Endothelial cell of umbilical vein (primary cell): ENCODE measurements at regions not wholly inside any gene's neighbourhood (a gene's known extent, or its start where the extent isn't known, plus 50 kb on each side); places are given as distances from the start of the nearest gene placed in this dataset.

Source experiments
- EZH2 ChIP-seq: IDR thresholded peaks from 2 replicates; pipeline ENCODE4 v1.6.1; 2012; ENCODE audit warnings: borderline replicate concordance, low read depth, mild to moderate bottlenecking, moderate library complexity, low read length, inconsistent platforms; ENCODE audit not compliant: severe bottlenecking
- GATA2 ChIP-seq: IDR thresholded peaks from 2 replicates; pipeline ENCODE4 v1.7.0; 2011; ENCODE audit warnings: low read depth, mild to moderate bottlenecking, moderate library complexity, mixed read lengths, low read length; ENCODE audit not compliant: insufficient read length, insufficient read depth
- JUN ChIP-seq: IDR thresholded peaks from 2 replicates; pipeline ENCODE4 v1.6.1; 2011; ENCODE audit warnings: borderline replicate concordance, low read depth; ENCODE audit not compliant: insufficient read length, insufficient read depth
- MYC ChIP-seq: IDR thresholded peaks from one replicate; pipeline ENCODE4 v1.6.1; 2011; ENCODE audit warnings: mild to moderate bottlenecking, low read depth, low read length
- POLR2A ChIP-seq: IDR thresholded peaks from 2 replicates; pipeline ENCODE4 v1.6.1; 2012; ENCODE audit warnings: low read depth, mild to moderate bottlenecking, control low read depth, low read length
- POLR2AphosphoS5 ChIP-seq: IDR thresholded peaks from 2 replicates; pipeline ENCODE4 v1.6.1; 2012; ENCODE audit warnings: low read depth, mild to moderate bottlenecking, control low read depth, low read length, moderate library complexity; ENCODE audit not compliant: insufficient read depth
- TF ChIP-seq, protein P1 (sequence below), 2 donors: IDR thresholded peaks; 1 replicate in 1 of 2; 2 replicates in 1 of 2; pipeline ENCODE4 v1.5.1; 2011; ENCODE audit warnings: low read length in 2 of 2, mild to moderate bottlenecking in 2 of 2, moderate library complexity in 2 of 2, control low read depth in 1 of 2, inconsistent platforms in 1 of 2, low read depth in 1 of 2; ENCODE audit not compliant: insufficient read depth in 1 of 2; ENCODE audit errors: extremely low read depth in 1 of 2
- TF ChIP-seq, protein P2 (sequence below): IDR thresholded peaks from 2 replicates; pipeline ENCODE4 v1.6.1; 2011; ENCODE audit not compliant: insufficient read depth, insufficient read length

DNA sequence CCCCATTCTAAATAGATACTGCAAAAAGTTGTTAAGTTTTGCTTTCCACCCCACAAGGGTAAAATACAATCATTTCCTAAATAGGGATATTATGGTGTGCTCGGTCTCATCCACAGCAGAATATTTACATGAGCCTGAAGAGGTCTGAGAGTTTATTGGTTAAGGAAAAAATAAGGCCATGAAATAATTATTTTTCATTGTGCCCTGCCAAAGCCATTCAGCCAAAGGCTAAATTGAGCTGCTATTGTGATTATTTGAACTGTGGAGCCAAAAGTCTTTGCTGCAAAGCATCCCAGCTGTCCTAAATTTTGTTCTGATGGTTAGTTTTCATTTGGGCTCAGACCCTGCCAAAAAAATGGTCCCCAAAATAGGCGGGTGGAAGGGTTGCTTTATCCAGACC lies 298.7 kb upstream of the ESRRG start:
- TF ChIP-seq JUN (no peak), EZH2 (no peak), POLR2A (no peak), POLR2AphosphoS5 (no peak), MYC (no peak), GATA2 (no peak)
- TF ChIP-seq, protein P1, sequence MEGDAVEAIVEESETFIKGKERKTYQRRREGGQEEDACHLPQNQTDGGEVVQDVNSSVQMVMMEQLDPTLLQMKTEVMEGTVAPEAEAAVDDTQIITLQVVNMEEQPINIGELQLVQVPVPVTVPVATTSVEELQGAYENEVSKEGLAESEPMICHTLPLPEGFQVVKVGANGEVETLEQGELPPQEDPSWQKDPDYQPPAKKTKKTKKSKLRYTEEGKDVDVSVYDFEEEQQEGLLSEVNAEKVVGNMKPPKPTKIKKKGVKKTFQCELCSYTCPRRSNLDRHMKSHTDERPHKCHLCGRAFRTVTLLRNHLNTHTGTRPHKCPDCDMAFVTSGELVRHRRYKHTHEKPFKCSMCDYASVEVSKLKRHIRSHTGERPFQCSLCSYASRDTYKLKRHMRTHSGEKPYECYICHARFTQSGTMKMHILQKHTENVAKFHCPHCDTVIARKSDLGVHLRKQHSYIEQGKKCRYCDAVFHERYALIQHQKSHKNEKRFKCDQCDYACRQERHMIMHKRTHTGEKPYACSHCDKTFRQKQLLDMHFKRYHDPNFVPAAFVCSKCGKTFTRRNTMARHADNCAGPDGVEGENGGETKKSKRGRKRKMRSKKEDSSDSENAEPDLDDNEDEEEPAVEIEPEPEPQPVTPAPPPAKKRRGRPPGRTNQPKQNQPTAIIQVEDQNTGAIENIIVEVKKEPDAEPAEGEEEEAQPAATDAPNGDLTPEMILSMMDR (IDR thresholded peaks at IDR 0.05; ENCODE audit: extremely low read depth in 1 of 2, insufficient read depth in 1 of 2, low read depth in 1 of 2, low read length in 2 of 2) = no peak
- TF ChIP-seq, protein P2, sequence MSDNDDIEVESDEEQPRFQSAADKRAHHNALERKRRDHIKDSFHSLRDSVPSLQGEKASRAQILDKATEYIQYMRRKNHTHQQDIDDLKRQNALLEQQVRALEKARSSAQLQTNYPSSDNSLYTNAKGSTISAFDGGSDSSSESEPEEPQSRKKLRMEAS = no peak
